HEK293 (cell line): ENCODE measurements at regions not wholly inside any gene's neighbourhood (a gene's known extent, or its start where the extent isn't known, plus 50 kb on each side); places are given as distances from the start of the nearest gene placed in this dataset.

Experiments
- CTCF ChIA-PET: fragments of 350-600 bp; formaldehyde crosslinking; extraction: SDS; loops from one replicate; lab custom pipeline; 2021; ENCODE audit warnings: antibody characterized with exemption; lab: Yijun Ruan, JAX
- POLR2A ChIA-PET: fragments of 300-600 bp; formaldehyde crosslinking; extraction: SDS; loops from one replicate; lab custom pipeline; 2020; ENCODE audit warnings: antibody characterized with exemption, inconsistent platforms; lab: Yijun Ruan, JAX
- H3K27ac ChIP-seq: fragments of 200-500 bp; sonication (Bioruptor generic); 2 replicates; pipeline ENCODE4 v1.5.1; 2014; ENCODE audit warnings: low read depth, low read length, control low read depth, inconsistent platforms; ENCODE audit errors: extremely low read depth
- H3K36me3 ChIP-seq, 2 experiments: fragments of 200-500 bp in 1 of 2; sonication (Bioruptor generic) in 1 of 2; 1 replicate in 1 of 2; 2 replicates in 1 of 2; pipeline ENCODE4 v1.5.1; 2014 to 2017; ENCODE audit warnings: inconsistent platforms in 2 of 2, low read length in 2 of 2; ENCODE audit not compliant: control insufficient read depth in 2 of 2, insufficient read depth in 1 of 2
- H3K4me1 ChIP-seq: fragments of 200-500 bp; sonication (Bioruptor generic); 2 replicates; pipeline ENCODE4 v1.5.1; 2014; ENCODE audit warnings: mild to moderate bottlenecking, low read length, inconsistent platforms; ENCODE audit not compliant: control insufficient read depth, insufficient read depth
- H3K4me3 ChIP-seq: 2 replicates; pipeline ENCODE4 v1.5.1; 2011; ENCODE audit warnings: low read depth, mild to moderate bottlenecking, control low read depth, low read length, moderate library complexity
- H3K9me3 ChIP-seq: fragments of 200-500 bp; sonication (Bioruptor generic); 2 replicates; pipeline ENCODE4 v1.5.1; 2014; ENCODE audit warnings: low read depth, low read length, inconsistent platforms; ENCODE audit not compliant: control insufficient read depth, insufficient read depth
- EGR2 ChIP-seq: fragments of 450-650 bp; formaldehyde crosslinking; IDR thresholded peaks from 2 replicates; pipeline ENCODE4 v1.5.1; 2016; ENCODE audit warnings: low read depth, missing biosample characterization, missing genetic modification characterization
- ELK4 ChIP-seq: IDR thresholded peaks from 2 replicates; pipeline ENCODE4 v1.6.1; 2011; ENCODE audit warnings: mild to moderate bottlenecking, low read depth, low read length, borderline replicate concordance
- GLI4 ChIP-seq: fragments of 450-650 bp; formaldehyde crosslinking; IDR thresholded peaks from 2 replicates; pipeline ENCODE4 v1.5.1; 2016; ENCODE audit warnings: missing biosample characterization, missing genetic modification characterization
- OSR2 ChIP-seq: fragments of 450-650 bp; formaldehyde crosslinking; IDR thresholded peaks from 2 replicates; pipeline ENCODE4 v1.5.1; 2016; ENCODE audit warnings: missing biosample characterization, missing genetic modification characterization
- SP7 ChIP-seq: fragments of 450-650 bp; formaldehyde crosslinking; IDR thresholded peaks from 2 replicates; pipeline ENCODE4 v1.5.1; 2016; ENCODE audit warnings: missing biosample characterization, missing genetic modification characterization
- ZEB2 ChIP-seq: fragments of 450-650 bp; formaldehyde crosslinking; IDR thresholded peaks from 2 replicates; pipeline ENCODE4 v1.5.1; 2016; ENCODE audit warnings: missing biosample characterization, missing genetic modification characterization
- ZFP3 ChIP-seq: fragments of 450-650 bp; formaldehyde crosslinking; IDR thresholded peaks from 2 replicates; pipeline ENCODE4 v1.5.1; 2016; ENCODE audit warnings: low read depth, missing biosample characterization, missing genetic modification characterization
- ZNF10 ChIP-seq: fragments of 450-650 bp; formaldehyde crosslinking; IDR thresholded peaks from 2 replicates; pipeline ENCODE4 v1.5.1; 2017; ENCODE audit warnings: missing biosample characterization, missing genetic modification characterization
- ZNF114 ChIP-seq: fragments of 450-650 bp; formaldehyde crosslinking; IDR thresholded peaks from 2 replicates; pipeline ENCODE4 v1.5.0; 2017; ENCODE audit warnings: missing biosample characterization, missing genetic modification characterization
- ZNF133 ChIP-seq: fragments of 450-650 bp; formaldehyde crosslinking; IDR thresholded peaks from 2 replicates; pipeline ENCODE4 v1.5.1; 2016; ENCODE audit warnings: missing biosample characterization, missing genetic modification characterization
- ZNF148 ChIP-seq: fragments of 450-650 bp; formaldehyde crosslinking; IDR thresholded peaks from 2 replicates; pipeline ENCODE4 v1.5.0; 2017; ENCODE audit warnings: missing biosample characterization, missing genetic modification characterization, borderline replicate concordance
- ZNF274 ChIP-seq, 2 experiments: fragments of 200-500 bp in 1 of 2; fragments of 450-650 bp in 1 of 2; sonication (Bioruptor generic) in 1 of 2; formaldehyde crosslinking in 1 of 2; IDR thresholded peaks; 2 replicates each; pipeline versions ENCODE4 v1.5.1 to v1.6.1; 2014 to 2016; ENCODE audit warnings: borderline replicate concordance in 1 of 2, inconsistent platforms in 1 of 2, low read length in 1 of 2, missing biosample characterization in 1 of 2, missing genetic modification characterization in 1 of 2
- ZNF292 ChIP-seq: fragments of 450-650 bp; formaldehyde crosslinking; IDR thresholded peaks from 2 replicates; pipeline ENCODE4 v1.5.1; 2016; ENCODE audit warnings: low read depth, missing biosample characterization, missing genetic modification characterization, borderline replicate concordance
- ZNF530 ChIP-seq: fragments of 450-650 bp; formaldehyde crosslinking; IDR thresholded peaks from 2 replicates; pipeline ENCODE4 v1.5.1; 2016; ENCODE audit warnings: low read depth, missing biosample characterization, missing genetic modification characterization
- ZNF548 ChIP-seq: fragments of 450-650 bp; formaldehyde crosslinking; IDR thresholded peaks from 2 replicates; pipeline ENCODE4 v1.5.1; 2016; ENCODE audit warnings: missing biosample characterization, missing genetic modification characterization
- ZNF549 ChIP-seq: fragments of 450-650 bp; IDR thresholded peaks from 2 replicates; pipeline ENCODE4 v1.5.1; 2018; ENCODE audit warnings: missing biosample characterization, missing genetic modification characterization, mild to moderate bottlenecking, inconsistent platforms, moderate library complexity
- ZNF585B ChIP-seq: fragments of 450-650 bp; formaldehyde crosslinking; IDR thresholded peaks from 2 replicates; pipeline ENCODE4 v1.5.1; 2016; ENCODE audit warnings: missing biosample characterization, missing genetic modification characterization
- ZNF629 ChIP-seq: fragments of 450-650 bp; formaldehyde crosslinking; IDR thresholded peaks from 2 replicates; pipeline ENCODE4 v1.5.1; 2017; ENCODE audit warnings: missing biosample characterization, missing genetic modification characterization
- ZNF768 ChIP-seq: fragments of 450-650 bp; formaldehyde crosslinking; IDR thresholded peaks from 2 replicates; pipeline ENCODE4 v1.5.1; 2018; ENCODE audit warnings: missing biosample characterization, mild to moderate bottlenecking, missing genetic modification characterization
- ZNF843 ChIP-seq: fragments of 450-650 bp; formaldehyde crosslinking; IDR thresholded peaks from 2 replicates; pipeline ENCODE4 v1.5.1; 2016; ENCODE audit warnings: missing biosample characterization, missing genetic modification characterization
- TF ChIP-seq, protein P1 (sequence below): fragments of 450-650 bp; formaldehyde crosslinking; IDR thresholded peaks from 2 replicates; pipeline ENCODE4 v1.5.1; 2016; ENCODE audit warnings: missing biosample characterization, missing genetic modification characterization

DNA sequence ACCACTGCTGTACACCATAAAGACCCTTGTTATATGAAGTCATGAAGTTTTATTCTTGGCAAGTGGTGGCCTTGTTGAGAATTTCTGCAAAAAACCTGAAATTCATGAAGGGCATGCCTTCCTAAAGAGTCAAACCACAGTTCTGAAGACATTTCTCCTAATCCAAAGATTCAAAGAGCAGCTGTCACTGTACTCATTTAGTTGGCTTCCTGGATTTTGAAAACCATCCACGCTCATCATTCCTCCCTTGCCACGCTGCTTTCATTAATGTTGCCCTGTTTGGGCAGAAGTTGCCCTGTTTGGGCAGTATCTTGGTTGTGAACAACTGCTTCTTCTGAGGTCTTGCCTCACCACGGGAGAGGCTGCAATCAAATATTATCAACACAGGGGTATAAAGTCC lies 560.3 kb upstream of the TLE4 start:
- TF ChIP-seq ZNF133, result no peak
- no peak for TF ChIP-seq ZNF292 (tag by site-specific recombination)
- TF ChIP-seq SP7, result no peak
- TF ChIP-seq EGR2, result no peak
- TF ChIP-seq ZNF768, result no peak
- TF ChIP-seq GLI4 (tag by site-specific recombination), result no peak
- TF ChIP-seq ZNF843, result no peak
- no peak for TF ChIP-seq OSR2
- TF ChIP-seq ZNF274 (IDR thresholded peaks at IDR 0.05; ENCODE audit: low read length), result no peak
- no peak for TF ChIP-seq ZNF274 (tag by site-specific recombination; IDR thresholded peaks at IDR 0.05; ENCODE audit: borderline replicate concordance)
- TF ChIP-seq, all 188 proteins: peak for 0
- Histone ChIP-seq H3K4me3 (no peak overlapping the region), H3K4me1 (no peaks in the 10 kb centered on the region), H3K9me3 (no peaks in the 10 kb centered on the region), H3K36me3 (no peaks in the 10 kb centered on the region), H3K27ac (no peak overlapping the region)
- POLR2A ChIA-PET, result no interaction called here
- CTCF ChIA-PET, result no interaction called here

DNA sequence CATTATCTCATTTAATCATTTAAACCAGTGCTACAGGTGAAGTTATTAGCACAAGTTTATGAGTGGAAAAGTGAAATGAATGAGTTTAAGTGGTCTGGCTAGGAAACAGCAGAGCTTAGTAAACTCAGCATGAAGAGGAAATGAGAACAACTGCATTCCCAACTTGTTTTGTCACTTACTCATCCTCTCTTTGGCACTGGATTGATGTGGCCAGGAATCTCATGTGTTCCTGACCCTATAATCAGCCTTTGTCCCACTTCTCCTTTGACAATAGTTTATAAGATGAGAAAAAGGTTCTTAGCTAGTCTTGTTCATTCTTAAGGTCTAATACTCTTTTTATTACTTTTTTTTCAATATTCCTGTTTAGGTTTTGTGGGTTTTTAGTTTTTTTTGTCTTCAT lies 559.2 kb upstream of the TLE4 start:
- no peak overlapping the region for H3K4me3 ChIP-seq
- CTCF ChIA-PET, result no interaction called here
- TF ChIP-seq ZNF148 (tag by site-specific recombination) (no peak), ZFP3 (tag by site-specific recombination) (no peak), ZNF114 (no peak), ZNF629 (no peak), ZEB2 (tag by site-specific recombination) (no peak), ZNF549 (tag by site-specific recombination) (no peak), ZNF10 (tag by site-specific recombination) (no peak), ZNF548 (tag by site-specific recombination) (no peak)
- TF ChIP-seq, all 188 proteins: peak for 0
- no peak overlapping the region for H3K27ac ChIP-seq
- H3K9me3 ChIP-seq, result no peaks in the 10 kb centered on the region
- no peaks in the 10 kb centered on the region for H3K36me3 ChIP-seq
- POLR2A ChIA-PET, result no interaction called here
- no peaks in the 10 kb centered on the region for H3K4me1 ChIP-seq

DNA sequence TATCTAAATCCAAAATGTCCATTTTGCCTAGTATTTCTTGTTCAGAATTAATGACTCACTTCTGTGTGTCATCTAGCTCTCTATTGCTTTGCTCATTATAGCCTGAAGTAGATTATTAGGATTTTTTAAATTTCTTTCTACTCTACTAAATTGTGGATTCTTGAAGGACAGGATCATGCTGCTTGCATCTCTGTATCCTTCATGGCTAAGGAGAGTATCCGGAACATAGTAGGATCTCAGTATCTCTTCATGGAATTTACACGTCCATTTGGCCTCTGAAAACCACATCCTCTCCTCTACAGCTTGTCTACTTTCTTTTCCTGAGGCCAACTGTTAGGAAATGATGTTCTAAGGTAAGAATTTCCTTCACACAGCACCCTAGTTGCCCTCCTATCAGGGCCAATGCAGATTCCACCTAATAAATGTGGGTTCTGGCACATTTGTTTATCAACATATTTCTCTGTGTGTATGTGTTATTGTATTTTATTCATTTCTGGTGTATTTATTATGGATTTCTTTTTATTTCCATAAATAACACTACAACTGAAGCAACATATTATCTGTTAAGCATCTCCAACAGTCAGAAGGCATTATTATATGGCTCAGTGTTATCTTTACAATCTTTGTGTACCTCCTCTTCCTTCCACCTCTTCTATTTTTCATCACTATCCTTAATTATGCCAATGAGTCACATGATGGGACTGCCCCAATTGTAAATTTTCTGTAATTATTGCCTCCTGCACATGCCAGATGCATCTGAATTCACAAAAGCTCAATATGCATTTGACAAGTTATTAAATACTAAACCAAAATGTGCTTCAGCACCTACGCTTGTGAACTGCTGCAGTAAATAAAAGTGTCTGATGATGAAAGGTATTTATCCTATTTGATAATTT lies 557.8 kb upstream of the TLE4 start:
- no peaks in the 10 kb centered on the region for H3K36me3 ChIP-seq
- ChIA-PET POLR2A (no interaction called here), CTCF (no interaction called here)
- H3K4me1 ChIP-seq, result no peaks in the 10 kb centered on the region
- H3K9me3 ChIP-seq, result no peaks in the 10 kb centered on the region
- no peak for TF ChIP-seq ELK4
- TF ChIP-seq ZFP3 (tag by site-specific recombination), result no peak
- TF ChIP-seq, protein P1, sequence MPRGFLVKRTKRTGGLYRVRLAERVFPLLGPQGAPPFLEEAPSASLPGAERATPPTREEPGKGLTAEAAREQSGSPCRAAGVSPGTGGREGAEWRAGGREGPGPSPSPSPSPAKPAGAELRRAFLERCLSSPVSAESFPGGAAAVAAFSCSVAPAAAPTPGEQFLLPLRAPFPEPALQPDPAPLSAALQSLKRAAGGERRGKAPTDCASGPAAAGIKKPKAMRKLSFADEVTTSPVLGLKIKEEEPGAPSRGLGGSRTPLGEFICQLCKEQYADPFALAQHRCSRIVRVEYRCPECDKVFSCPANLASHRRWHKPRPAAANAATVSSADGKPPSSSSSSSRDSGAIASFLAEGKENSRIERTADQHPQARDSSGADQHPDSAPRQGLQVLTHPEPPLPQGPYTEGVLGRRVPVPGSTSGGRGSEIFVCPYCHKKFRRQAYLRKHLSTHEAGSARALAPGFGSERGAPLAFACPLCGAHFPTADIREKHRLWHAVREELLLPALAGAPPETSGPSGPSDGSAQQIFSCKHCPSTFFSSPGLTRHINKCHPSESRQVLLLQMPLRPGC, result no peak
- TF ChIP-seq ZNF585B (tag by site-specific recombination), result no peak
- TF ChIP-seq ZNF530 (tag by site-specific recombination), result no peak
- no peak overlapping the region for H3K27ac ChIP-seq
- no peak overlapping the region for H3K4me3 ChIP-seq
